Fibroblast of villous mesenchyme (primary cell): ENCODE measurements at regions not wholly inside any gene's neighbourhood (a gene's known extent, or its start where the extent isn't known, plus 50 kb on each side); places are given as distances from the start of the nearest gene placed in this dataset.

Experiments used
- DNase-seq: peaks from one replicate; pipeline ENCODE4 v3.0.0-alpha.2; 2010; ENCODE audit warnings: low read depth
- H3K4me3 ChIP-seq: 2 replicates; pipeline ENCODE4 v1.5.1; 2011; ENCODE audit warnings: low read depth, mild to moderate bottlenecking, low read length
- CTCF ChIP-seq: IDR thresholded peaks from 2 replicates; pipeline ENCODE4 v1.5.1; 2012; ENCODE audit warnings: low read depth, mild to moderate bottlenecking, low read length; ENCODE audit not compliant: insufficient read depth

GRCh38 chr6:28809947-28810658 lies 113.7 kb downstream of the TRIM27 start:
- TF ChIP-seq CTCF = peak; percentile 17
- peak overlapping the region; percentile 46 for H3K4me3 ChIP-seq
- DNase-seq = no peak

GRCh38 chr6:28810659-28811053 lies 113.1 kb downstream of the TRIM27 start:
- TF ChIP-seq CTCF = no peak
- H3K4me3 ChIP-seq = peak overlapping the region; percentile 46
- no peak for DNase-seq

- DNase-seq = no peak
- no peak for TF ChIP-seq CTCF
- no peak overlapping the region for H3K4me3 ChIP-seq
Measured at GRCh38 chr6:28811873-28812272, 111.9 kb downstream of the TRIM27 start.

GRCh38 chr6:28812778-28813569 lies 110.8 kb downstream of the TRIM27 start:
- TF ChIP-seq CTCF = no peak
- DNase-seq = no peak
- no peak overlapping the region for H3K4me3 ChIP-seq

GRCh38 chr6:28814032-28814976 lies 109.5 kb downstream of the TRIM27 start:
- DNase-seq = no peak
- peak overlapping the region; percentile 18 for H3K4me3 ChIP-seq
- no peak for TF ChIP-seq CTCF

- H3K4me3 ChIP-seq = no peak overlapping the region
- DNase-seq = no peak
- no peak for TF ChIP-seq CTCF
Measured at GRCh38 chr6:28816339-28816908, 107.4 kb downstream of the TRIM27 start.
